GM23248 (cell line): ENCODE measurements at regions not wholly inside any gene's neighbourhood (a gene's known extent, or its start where the extent isn't known, plus 50 kb on each side); places are given as distances from the start of the nearest gene placed in this dataset. TPM values are rescaled to one million over a fixed set of nuclear protein-coding genes. Genes with fewer than 3 reads are reported as not detected.

ENCODE experiments used
- DNase-seq: peaks from one replicate; pipeline ENCODE4 v3.0.0-alpha.2; 2015
- H2AFZ ChIP-seq: fragments of 200-600 bp; sonication (generic); 2 replicates; pipeline ENCODE4 v1.6.1; 2016; ENCODE audit warnings: antibody characterized with exemption
- H3F3A ChIP-seq: fragments of 200-600 bp; sonication (generic); 2 replicates; pipeline ENCODE4 v1.6.1; 2016; ENCODE audit warnings: mild to moderate bottlenecking, antibody characterized with exemption, mixed run types; ENCODE audit not compliant: insufficient read depth
- H3K27ac ChIP-seq: fragments of 200-600 bp; sonication (generic); 2 replicates; pipeline ENCODE4 v1.5.1; 2016; ENCODE audit warnings: mild to moderate bottlenecking
- H3K27me3 ChIP-seq: fragments of 200-600 bp; sonication (generic); replicated peaks from 2 replicates; pipeline ENCODE4 v1.6.1; 2016; ENCODE audit warnings: mild to moderate bottlenecking; ENCODE audit not compliant: insufficient read depth
- H3K36me3 ChIP-seq: fragments of 200-600 bp; sonication (generic); 2 replicates; pipeline ENCODE4 v1.6.1; 2016; ENCODE audit warnings: low read depth, mild to moderate bottlenecking
- H3K4me1 ChIP-seq: fragments of 200-600 bp; sonication (generic); 2 replicates; pipeline ENCODE4 v1.6.1; 2016; ENCODE audit warnings: mild to moderate bottlenecking; ENCODE audit not compliant: insufficient read depth
- H3K4me2 ChIP-seq: fragments of 200-600 bp; sonication (generic); one replicate; pipeline ENCODE4 v1.6.1; 2016; ENCODE audit warnings: mild to moderate bottlenecking; ENCODE audit not compliant: unreplicated experiment
- H3K4me3 ChIP-seq: fragments of 200-600 bp; sonication (generic); 2 replicates; pipeline ENCODE4 v1.5.1; 2016; ENCODE audit warnings: mild to moderate bottlenecking
- H3K79me2 ChIP-seq: fragments of 200-600 bp; sonication (generic); 2 replicates; pipeline ENCODE4 v1.6.1; 2016; ENCODE audit warnings: mild to moderate bottlenecking; ENCODE audit not compliant: insufficient read depth
- H3K9ac ChIP-seq: fragments of 200-600 bp; sonication (generic); 2 replicates; pipeline ENCODE4 v1.6.1; 2016; ENCODE audit warnings: mild to moderate bottlenecking
- H3K9me2 ChIP-seq: fragments of 200-600 bp; sonication (generic); 2 replicates; pipeline ENCODE4 v1.6.1; 2016; ENCODE audit warnings: mixed run types, mild to moderate bottlenecking, moderate library complexity; ENCODE audit not compliant: insufficient read depth
- H3K9me3 ChIP-seq: fragments of 200-600 bp; sonication (generic); one replicate; pipeline ENCODE4 v1.6.1; 2017; ENCODE audit warnings: low read depth
- H4K20me1 ChIP-seq: fragments of 200-600 bp; sonication (generic); 2 replicates; pipeline ENCODE4 v1.6.0; 2016; ENCODE audit not compliant: insufficient read depth
- EZH2 ChIP-seq: fragments of 200-600 bp; sonication (generic); IDR thresholded peaks from 2 replicates; pipeline ENCODE4 v1.6.1; 2018; ENCODE audit warnings: antibody characterized with exemption, mild to moderate bottlenecking; ENCODE audit not compliant: insufficient read depth, poor library complexity, severe bottlenecking
- EZH2phosphoT487 ChIP-seq: fragments of 200-600 bp; sonication (generic); IDR thresholded peaks from 2 replicates; pipeline ENCODE4 v1.6.1; 2018; ENCODE audit warnings: antibody characterized with exemption, moderate library complexity, mild to moderate bottlenecking, low read depth; ENCODE audit not compliant: insufficient read depth
- in situ Hi-C: fragments of 300-500 bp; cut with MboI; formaldehyde crosslinking; loops from 2 replicates; pipeline ENCODE4 v1.15.0; 2020
- small RNA-seq: library from RNA; depleted of rRNA; stranded (forward); fragments of <200 nt; gene quantifications from one replicate; pipeline ENCODE3, GENCODE V24; 2014; ENCODE audit warnings: low read depth, low replicate concordance

GRCh38 chr12:42639556-42639955 lies 50.0 kb upstream of the PRICKLE1 start:
- Histone ChIP-seq H3K4me1 (no peaks in the 10 kb centered on the region), H3K4me2 (no peak overlapping the region), H3K79me2 (no peaks in the 10 kb centered on the region), H3K4me3 (no peak overlapping the region), H3K9me3 (no peaks in the 10 kb centered on the region), H3K9ac (no peak overlapping the region), H3K9me2 (no peaks in the 10 kb centered on the region), H3K27ac (no peak overlapping the region), H3F3A (peaks cover 4% of the 10 kb centered on the region; the same call in 1 of the 2 replicates), H3K36me3 (no peaks in the 10 kb centered on the region), H2AFZ (no peak overlapping the region), H3K27me3 (no peaks in the 10 kb centered on the region), H4K20me1 (no peaks in the 10 kb centered on the region)
- DNase-seq = no peak
- TF ChIP-seq EZH2 (no peak), EZH2phosphoT487 (no peak)
- in situ Hi-C loops = no loop called here

Small RNAs in the stretch of these regions (small RNA-seq; reads per million reads assigned to genes)
- not detected for gene MRPS36P5
- not detected for gene RPS27P21
